Globus pallidus (tissue), 1 donor: ENCODE measurements at regions not wholly inside any gene's neighbourhood (a gene's known extent, or its start where the extent isn't known, plus 50 kb on each side); places are given as distances from the start of the nearest gene placed in this dataset.

Source experiments
- DNase-seq: peaks from one replicate; pipeline ENCODE4 v3.0.0-alpha.2; 2015; ENCODE audit warnings: low spot score

GRCh38 chr11:119810478-119811232 lies 81.7 kb upstream of the NECTIN1 start:
- no peak for DNase-seq

GRCh38 chr11:119809346-119809745 lies 80.3 kb upstream of the NECTIN1 start:
- DNase-seq, result no peak

- DNase-seq, result no peak
Observed at GRCh38 chr11:119808407-119809185, 79.6 kb upstream of the NECTIN1 start.

- no peak for DNase-seq
Observed at GRCh38 chr11:119807841-119808240, 78.8 kb upstream of the NECTIN1 start.

DNA sequence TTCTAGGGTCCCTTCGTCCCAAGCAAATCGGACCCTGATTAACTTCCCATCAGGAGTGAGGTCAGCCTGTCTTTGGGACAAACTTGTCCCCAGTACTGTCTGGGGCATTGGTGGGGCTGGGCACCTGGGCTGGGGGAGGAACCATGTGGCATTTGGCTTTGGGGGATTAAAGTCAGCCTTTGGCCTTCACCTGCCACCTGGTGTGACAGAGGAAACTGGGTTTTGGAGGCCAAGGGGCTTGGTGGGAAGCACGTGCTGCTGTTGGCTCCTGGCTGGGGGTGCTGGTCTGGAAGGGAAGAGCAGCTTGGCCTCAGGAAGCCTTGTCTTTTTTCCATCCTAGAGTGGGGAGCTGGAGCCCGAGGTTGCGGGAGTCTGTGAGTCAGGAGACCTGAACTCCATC lies 78.4 kb upstream of the NECTIN1 start:
- no peak for DNase-seq

GRCh38 chr11:119806064-119806915 lies 77.3 kb upstream of the NECTIN1 start:
- no peak for DNase-seq

GRCh38 chr11:119805663-119806062 lies 76.7 kb upstream of the NECTIN1 start:
- no peak for DNase-seq

- no peak for DNase-seq
Observed at GRCh38 chr11:119804698-119805097, 75.7 kb upstream of the NECTIN1 start.

DNA sequence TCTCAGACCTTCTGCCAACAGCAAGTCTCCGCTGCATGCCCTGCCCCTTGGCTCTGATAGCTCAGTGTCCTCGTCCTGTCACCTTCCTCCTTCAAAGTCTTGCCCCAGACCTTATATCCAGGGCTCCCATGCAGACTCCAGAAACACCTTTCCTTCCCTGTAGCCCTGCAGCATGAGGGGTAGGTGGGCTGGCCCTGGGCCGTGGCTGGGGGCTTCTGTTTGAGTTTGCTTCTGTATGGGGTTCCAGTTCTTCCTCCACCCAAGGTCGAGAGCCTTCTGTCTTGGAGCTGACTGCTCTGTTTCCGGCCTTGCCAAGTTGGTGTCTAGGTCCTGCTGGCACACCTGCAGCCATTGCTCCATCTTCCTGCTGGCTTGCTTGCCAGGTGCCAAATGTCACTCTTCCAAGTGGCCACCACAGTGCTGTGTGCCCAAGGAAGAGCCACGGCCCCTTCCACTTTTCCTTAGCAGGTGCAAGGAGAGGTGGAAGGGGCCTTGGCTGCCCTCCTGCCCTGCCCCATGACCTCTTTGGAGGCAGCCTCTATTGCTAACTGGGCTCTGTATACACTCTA lies 74.8 kb upstream of the NECTIN1 start:
- no peak for DNase-seq

- DNase-seq, result no peak
Observed at GRCh38 chr11:119803139-119803538, 74.1 kb upstream of the NECTIN1 start.

- no peak for DNase-seq
Observed at GRCh38 chr11:119802670-119803069, 73.7 kb upstream of the NECTIN1 start.

DNA sequence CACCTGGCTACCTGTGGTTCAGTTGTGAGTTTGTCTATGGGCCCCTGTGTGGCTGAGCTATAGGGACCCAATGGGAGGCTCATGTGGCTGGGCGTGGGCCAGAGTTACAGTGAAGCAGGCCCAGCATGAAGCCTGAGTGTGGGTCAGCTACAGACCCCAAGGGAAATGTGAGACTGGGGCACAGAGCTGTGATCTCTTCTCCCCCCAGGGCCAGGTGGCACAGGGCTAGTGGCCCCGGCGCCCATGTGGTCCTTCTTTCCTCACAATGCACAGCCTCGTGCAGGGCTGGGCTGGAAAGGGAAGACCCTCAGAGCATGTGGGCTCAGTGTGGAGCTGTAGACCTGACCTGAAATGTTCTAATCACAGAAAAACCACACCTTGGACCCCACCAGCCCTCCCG lies 71.6 kb upstream of the NECTIN1 start:
- DNase-seq, result no peak

GRCh38 chr11:119800171-119800570 lies 71.2 kb upstream of the NECTIN1 start:
- DNase-seq, result no peak

GRCh38 chr11:119798656-119799055 lies 69.7 kb upstream of the NECTIN1 start:
- no peak for DNase-seq

GRCh38 chr11:119797736-119798135 lies 68.7 kb upstream of the NECTIN1 start:
- no peak for DNase-seq

DNA sequence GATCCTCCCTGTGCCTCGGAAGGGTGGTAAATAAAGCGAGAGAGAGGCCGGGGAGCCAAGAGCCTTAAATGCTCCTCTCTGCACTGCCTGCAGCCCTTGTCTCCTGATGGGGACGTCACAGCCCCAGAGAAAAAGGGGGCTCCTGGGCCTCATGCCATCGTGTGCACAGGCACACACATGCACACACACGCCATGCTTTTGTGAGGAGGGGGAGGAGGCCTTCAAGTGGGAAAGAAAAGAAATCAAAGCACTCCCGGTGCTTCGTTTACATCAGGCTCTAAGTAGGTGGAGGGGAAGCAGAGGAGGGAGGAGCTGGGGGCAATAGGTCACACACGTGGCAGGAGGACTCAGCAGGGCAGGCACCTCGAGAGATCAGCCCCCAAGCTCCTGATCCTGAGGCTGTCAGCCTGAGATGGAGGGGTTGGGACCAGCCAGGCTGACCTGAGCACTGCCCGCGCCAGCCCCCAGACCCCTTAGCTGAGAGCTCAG lies 68.2 kb upstream of the NECTIN1 start:
- no peak for DNase-seq

DNA sequence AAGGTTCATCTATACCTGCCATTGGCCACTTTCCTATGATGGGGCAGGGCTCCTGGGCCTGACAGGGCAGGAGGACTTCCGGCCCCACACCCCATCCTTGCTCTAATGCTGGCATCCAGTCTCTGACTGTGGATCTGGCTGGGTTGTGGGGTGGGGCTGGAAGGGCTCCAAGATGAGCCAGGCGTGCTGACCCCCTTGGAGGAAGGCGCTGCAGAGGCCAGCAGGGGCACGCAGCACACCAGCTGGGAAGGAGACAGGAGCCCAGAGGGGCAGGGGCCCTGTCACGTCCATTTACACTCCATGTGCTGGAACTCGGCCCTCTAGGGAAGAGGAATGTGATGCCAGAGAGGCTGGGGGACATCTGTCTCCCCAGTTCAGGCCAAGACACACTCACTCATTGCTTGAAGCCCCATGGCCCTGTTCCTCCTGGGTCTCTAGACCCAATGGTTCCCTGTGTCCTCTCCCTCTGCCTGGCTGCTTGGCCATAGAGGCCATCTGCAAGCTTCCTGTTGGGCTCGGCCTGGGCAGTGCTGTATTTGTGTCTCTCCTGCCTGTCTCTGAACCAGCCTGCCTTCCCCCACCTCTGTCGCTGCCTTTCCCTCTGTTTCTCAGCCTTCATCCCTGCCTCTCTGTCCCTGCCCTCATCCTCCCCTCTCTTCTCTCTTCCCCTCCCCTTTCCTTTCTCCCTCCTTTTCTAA lies 67.5 kb upstream of the NECTIN1 start:
- no peak for DNase-seq

GRCh38 chr11:119795690-119796089 lies 66.7 kb upstream of the NECTIN1 start:
- no peak for DNase-seq

- DNase-seq, result no peak
Observed at GRCh38 chr11:119795231-119795630, 66.2 kb upstream of the NECTIN1 start.

- DNase-seq, result no peak
Observed at GRCh38 chr11:119794756-119795155, 65.8 kb upstream of the NECTIN1 start.

DNA sequence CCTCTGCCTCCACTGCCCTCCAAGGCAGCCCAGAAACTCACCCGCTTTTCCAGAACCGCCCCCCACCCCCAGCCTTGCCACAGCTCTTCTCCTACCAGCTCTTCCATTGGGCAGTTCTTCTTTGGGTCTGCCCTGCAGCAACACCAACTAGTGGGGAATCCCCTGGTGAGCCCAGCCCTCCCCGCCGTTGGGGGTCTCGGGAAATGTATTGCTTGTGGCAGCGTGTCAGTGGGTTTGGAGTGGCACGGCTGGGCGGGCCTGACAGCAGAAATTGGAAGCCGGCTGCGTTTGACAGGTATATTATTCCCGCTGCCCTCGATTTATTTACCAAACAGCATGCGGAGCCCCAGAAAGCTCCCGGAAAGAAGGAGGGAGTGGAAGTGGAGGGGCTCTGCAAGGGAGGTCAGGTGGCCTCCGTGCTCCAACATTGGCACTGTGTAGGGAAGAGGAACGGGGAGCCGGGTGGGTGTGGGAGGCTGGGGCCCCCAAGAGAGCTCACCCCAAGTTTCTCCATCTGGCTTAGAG lies 65.2 kb upstream of the NECTIN1 start:
- no peak for DNase-seq
